Fibroblast of pulmonary artery (primary cell): ENCODE measurements at regions not wholly inside any gene's neighbourhood (a gene's known extent, or its start where the extent isn't known, plus 50 kb on each side); places are given as distances from the start of the nearest gene placed in this dataset.

ENCODE experiments used
- DNase-seq: peaks from one replicate; pipeline ENCODE4 v3.0.0-alpha.2; 2010; ENCODE audit warnings: low read depth
- H3K4me3 ChIP-seq: replicated peaks from 2 replicates; pipeline ENCODE4 v1.5.1; 2011; ENCODE audit warnings: low read depth, mild to moderate bottlenecking, control low read depth, low read length, moderate library complexity
- TF ChIP-seq, protein P1 (sequence below): IDR thresholded peaks from 2 replicates; pipeline ENCODE4 v1.5.1; 2011; ENCODE audit warnings: mild to moderate bottlenecking, control low read depth, low read length, inconsistent platforms; ENCODE audit errors: missing control alignments

GRCh38 chr5:124315741-124316415 lies 430.6 kb downstream of the ZNF608 start:
- TF ChIP-seq, protein P1, sequence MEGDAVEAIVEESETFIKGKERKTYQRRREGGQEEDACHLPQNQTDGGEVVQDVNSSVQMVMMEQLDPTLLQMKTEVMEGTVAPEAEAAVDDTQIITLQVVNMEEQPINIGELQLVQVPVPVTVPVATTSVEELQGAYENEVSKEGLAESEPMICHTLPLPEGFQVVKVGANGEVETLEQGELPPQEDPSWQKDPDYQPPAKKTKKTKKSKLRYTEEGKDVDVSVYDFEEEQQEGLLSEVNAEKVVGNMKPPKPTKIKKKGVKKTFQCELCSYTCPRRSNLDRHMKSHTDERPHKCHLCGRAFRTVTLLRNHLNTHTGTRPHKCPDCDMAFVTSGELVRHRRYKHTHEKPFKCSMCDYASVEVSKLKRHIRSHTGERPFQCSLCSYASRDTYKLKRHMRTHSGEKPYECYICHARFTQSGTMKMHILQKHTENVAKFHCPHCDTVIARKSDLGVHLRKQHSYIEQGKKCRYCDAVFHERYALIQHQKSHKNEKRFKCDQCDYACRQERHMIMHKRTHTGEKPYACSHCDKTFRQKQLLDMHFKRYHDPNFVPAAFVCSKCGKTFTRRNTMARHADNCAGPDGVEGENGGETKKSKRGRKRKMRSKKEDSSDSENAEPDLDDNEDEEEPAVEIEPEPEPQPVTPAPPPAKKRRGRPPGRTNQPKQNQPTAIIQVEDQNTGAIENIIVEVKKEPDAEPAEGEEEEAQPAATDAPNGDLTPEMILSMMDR = no peak
- no peak overlapping the region for H3K4me3 ChIP-seq
- peak; percentile 37 for DNase-seq

- TF ChIP-seq, protein P1 = no peak
- H3K4me3 ChIP-seq = no peak overlapping the region
- no peak for DNase-seq
These were observed 436.0 kb downstream of the ZNF608 start for GRCh38 chr5:124310453-124310852.

DNA sequence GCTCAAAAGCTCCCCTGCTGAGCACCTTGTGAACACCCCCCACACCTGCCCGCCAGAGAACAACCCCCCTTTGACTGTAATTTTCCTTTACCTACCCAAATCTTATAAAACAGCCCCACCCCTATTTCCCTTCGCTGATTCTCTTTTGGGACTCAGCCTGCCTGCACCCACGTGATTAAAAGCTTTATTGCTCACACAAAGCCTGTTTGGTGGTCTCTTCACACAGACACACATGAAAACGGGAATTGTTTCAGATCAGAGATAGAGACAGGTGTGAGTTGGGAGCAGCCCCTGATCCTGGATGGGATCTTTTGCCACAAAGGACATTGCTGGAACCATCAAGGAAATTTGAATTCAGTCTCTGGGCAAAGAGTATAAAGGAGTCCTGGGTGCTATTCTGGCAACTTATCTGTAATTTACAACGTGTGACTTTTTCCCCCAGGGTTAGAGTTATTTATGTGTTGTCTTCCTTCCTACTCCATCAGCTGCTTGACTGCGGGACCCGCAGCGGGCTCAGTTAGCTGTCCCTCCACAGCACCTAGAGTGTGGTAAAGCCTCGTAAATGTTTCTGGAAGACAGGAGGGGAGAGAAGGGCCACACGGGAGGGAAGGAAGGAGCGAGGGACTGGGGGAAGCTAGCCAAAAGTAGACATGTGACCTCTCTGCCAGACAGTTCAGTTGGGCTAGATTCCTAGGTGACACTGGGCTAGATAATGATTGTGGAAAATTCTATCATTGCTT lies 437.0 kb downstream of the ZNF608 start:
- no peak overlapping the region for H3K4me3 ChIP-seq
- TF ChIP-seq, protein P1 = no peak
- no peak for DNase-seq

- no peak overlapping the region for H3K4me3 ChIP-seq
- DNase-seq = no peak
- TF ChIP-seq, protein P1 = no peak
These were observed 443.1 kb downstream of the ZNF608 start for GRCh38 chr5:124303366-124303765.

DNA sequence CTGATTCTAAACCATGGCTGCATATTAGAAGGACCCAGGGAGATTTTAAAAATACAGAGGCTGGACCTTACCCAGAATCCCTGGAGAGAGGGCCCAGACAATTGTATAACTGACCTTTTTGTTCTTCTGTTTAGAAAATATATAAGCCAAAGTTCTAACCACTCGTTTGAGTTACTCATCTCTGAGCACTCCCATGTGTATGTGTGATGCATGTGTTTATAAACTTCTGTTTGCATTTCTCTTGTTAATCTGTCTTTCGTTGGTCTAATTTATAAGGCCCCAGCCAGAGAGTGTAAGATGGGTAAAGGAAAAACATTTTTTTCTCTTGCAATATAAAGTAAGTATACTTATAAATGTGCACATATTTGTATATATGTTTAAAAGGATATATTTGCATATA lies 443.9 kb downstream of the ZNF608 start:
- TF ChIP-seq, protein P1 = no peak
- DNase-seq = no peak
- H3K4me3 ChIP-seq = no peak overlapping the region

DNA sequence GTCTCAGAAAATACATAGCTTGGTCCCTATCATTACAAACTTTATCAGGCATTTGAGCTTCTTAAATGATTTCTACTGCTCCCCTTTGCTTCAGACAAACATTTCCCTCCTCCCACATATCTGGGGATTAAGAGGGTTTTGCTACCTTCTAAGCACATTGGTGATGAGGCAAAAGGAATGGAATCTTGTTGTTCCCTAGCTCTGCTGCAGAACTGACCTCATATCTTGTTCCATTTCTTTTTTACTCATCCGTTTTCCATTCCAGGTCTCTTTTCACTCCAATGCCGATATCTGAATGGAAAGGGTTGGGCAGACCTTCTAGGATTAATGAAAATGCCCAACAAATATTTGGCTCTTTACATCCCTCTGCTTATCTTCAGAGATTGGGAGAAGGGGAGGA lies 444.6 kb downstream of the ZNF608 start:
- TF ChIP-seq, protein P1 = no peak
- no peak overlapping the region for H3K4me3 ChIP-seq
- DNase-seq = peak; percentile 33
